Kidney glomerular epithelial cell (primary cell): ENCODE measurements at regions not wholly inside any gene's neighbourhood (a gene's known extent, or its start where the extent isn't known, plus 50 kb on each side); places are given as distances from the start of the nearest gene placed in this dataset.
"Not testable (repeated sequence)": the region's sequence is repeated elsewhere in the genome, so short reads cannot be mapped to it uniquely, and the experiment has no call there.

Experiments
- DNase-seq: peaks from one replicate; lab custom pipeline; 2025; lab: John Stamatoyannopoulos, UW

DNA sequence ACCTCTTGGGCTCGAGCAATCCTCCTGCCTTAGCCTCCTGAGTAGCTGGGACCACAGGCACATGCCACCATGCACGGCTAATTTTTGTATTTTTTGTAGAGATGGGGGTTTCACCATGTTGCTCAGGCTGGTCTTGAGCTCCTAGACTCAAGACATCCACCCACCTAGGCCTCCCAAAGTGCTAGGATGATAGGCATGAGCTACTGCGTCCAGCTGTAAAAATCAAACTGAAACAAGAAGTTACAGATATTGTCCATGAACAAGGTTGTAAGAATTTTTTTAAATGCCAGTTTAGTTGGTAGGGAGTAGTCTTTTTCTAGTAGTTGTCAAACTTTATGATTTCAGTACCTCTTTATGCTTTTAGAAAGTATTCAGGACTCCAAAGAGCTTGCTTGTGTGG lies 424.4 kb upstream of the PMFBP1 start:
- DNase-seq = no peak

DNA sequence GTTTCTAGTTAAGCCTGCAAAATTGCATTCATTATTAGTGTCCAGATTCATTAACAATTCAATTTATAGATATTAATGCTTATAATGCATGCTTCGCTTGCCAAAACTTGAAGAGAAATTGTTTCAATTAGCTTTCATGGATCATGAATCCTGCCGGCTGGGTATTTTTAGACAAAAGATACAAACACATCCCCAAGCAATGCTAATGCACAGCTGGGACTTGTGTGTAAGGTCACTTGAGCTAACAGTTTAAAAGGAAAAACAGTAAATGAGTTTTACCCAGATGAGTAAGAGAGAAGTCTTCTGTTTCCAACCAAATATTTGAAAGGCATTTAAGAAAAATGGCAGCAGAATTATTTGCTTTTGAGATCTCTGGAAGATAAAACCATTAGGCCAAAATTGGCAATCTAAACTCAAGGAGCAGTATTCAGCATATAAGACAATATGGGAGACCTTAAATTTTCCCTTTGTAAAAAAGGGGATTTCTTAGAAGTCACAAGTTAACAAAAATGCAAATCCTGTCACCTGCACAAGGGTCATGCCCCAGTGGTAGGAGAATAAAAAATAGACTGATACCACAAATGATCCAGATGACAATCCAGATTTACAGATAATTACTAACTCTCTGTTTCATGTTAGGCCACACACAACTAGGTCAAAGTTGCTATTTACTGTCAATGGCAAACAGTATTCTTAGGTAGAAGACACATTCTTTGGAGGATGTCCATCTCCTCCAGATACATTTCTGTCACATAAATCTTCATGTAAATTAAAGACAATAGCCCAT lies 418.4 kb upstream of the PMFBP1 start:
- DNase-seq = no peak

DNA sequence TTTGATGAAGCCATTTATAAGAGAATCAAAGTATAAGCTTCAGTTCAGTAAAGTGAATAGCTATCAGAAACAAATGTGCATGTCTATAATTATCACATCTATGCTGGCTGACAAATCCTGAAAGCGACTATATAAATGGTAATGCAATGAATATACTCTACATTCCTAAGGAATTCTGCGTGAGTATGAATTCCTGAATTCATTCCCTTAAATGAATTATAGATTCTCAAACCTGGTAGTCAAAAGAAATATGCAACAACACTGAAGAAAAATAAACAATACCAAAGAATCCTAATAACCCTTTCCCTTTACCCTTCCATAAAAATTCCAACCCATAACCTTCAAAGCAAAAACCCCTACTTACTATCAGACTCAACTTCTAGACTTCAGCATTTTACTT lies 416.6 kb upstream of the PMFBP1 start:
- no peak for DNase-seq

DNA sequence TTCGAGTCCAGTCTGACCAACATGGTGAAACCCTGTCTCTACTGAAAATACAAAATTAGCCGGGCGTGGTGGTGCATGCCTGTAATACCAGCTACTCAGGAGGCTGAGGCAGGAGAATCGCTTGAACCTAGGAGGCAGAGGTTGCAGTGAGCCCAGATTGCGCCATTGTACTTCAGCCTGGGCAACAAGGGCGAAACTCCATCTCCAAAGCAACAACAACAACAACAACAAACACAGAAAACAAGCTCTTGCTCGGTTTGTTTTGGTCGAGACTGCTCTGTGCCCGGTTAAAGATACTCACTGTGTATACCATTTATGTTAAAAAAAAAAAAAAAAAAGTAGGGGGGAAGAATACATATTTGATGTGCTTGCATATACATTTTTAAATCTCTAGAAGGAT lies 406.1 kb upstream of the PMFBP1 start:
- not testable (repeated sequence) for DNase-seq

DNA sequence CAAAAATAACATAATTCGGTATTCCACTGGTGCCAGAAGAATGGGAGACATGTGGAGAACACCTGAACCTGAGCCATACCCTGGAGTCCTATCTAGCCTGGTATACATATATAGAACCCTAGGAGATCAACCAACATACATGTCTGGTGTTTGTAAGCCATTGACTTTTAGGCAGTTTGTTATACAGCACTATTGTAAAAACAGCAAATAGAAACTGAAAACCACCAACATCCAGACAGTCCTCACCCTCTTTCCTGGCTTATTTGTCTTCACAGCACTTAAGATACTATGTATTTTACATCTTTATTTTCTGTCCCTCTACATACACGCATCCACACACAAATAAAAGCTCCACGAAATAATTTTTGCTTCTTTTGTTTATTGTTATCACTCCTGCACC lies 404.2 kb upstream of the PMFBP1 start:
- DNase-seq = no peak

DNA sequence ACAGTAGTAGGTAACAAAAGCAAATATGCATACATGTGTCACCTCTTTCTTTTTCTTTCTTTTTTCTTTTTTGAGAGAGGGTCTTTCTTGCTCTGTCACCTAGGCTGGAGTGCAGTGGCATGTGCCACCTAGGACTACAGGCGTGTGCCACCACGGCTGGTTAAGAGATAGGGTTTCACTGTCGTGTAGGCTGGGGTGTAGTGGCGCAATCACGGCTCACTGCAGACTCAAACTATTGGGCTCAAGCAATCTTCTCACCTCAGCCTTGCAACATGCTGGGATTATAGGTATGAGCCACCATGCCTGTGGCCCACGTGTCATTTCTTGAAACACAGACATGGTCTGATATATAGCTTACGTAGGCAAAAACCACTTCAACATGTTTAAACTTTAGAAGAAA lies 397.7 kb upstream of the PMFBP1 start:
- DNase-seq = no peak

DNA sequence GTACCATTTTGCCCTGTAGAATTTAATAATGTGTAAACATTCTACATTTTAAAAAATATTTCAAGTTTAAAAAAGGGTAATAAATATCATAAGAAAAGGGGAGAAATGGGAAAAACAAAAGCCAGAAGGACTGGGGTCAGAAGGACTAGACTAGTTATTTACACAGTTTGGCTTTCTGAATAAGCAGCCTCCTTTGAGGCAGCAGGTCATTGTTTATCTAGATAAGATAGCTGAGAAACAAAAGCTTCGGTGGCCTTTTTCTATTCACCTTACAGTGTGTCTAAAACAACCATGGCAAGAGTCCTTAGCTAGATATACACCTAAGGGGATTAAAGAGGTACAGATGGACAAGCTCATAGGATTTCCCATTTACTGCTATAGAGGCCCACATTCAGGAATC lies 396.5 kb upstream of the PMFBP1 start:
- no peak for DNase-seq

DNA sequence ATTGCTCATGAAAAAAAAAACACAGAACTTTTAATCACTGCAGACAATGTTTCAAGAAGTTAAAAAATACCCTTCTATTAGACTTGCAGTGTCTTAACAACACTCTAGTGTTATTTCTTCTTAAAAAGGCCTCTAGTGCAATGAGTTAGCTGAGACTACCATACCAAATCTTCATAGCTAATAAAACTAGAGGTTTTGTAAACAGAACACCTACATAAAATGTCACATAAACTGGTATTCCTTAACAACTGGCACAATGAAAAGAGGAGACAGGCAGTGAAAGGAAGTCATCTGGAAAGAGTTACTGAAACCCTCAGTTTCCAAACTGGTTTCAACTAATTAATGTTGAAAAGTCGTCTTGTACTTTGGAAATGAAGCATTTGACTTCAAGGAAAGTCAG lies 394.2 kb upstream of the PMFBP1 start:
- DNase-seq = no peak

DNA sequence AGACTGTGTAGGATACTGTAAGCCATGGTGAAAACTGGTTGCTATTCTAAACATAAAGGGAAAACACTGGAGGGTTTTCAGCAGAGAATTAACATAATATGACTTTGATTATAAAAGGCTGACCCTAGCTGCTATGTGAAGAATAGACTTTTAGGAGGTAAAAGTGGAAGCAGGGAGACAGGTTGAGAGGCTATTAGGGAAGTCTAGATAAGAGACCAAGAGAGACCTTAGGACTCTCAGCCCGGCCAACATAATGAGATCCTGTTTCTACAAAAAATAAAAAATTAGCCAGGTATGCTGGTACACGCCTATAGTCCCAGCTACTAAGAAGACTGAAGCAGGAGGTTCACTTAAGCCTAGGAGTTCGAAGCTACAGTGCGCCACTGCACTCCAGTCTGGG lies 393.2 kb upstream of the PMFBP1 start:
- no peak for DNase-seq

DNA sequence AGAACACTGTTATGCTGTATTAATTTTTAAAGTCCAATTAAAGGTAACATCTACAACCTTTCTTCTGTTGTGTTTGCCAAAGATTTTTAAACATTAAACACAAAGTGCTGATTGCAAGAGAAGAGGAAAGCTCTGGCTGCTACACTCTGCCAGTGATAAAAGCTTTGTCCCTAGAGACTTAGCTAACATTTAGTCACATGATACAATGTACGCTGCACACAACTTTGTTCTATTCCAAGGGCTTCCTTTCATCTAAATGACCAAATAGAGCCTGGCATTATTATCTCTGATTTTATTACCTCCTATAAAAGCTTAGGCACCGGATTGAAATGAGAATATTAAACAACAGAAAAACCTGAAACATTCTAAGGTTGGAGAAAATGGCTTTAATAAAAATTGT lies 388.7 kb upstream of the PMFBP1 start:
- no peak for DNase-seq

DNA sequence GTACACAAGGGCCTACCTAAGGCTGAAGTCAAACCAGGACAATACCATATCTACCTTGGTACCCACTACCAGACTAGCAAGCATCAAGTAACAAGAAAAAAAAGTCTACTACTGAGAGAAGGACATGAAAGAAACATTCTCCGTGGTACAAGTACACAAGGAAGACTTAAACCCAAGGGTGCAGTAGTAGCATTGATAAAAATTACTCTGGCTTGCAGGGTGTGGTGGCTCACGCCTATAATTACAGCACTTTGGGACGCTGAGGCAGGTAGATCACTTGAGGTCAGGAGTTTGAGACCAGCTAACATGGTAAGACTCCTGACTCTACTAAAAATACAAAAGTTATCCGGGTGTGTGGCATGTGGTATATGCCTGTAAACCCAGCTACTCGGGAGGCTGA lies 386.5 kb upstream of the PMFBP1 start:
- no peak for DNase-seq

DNA sequence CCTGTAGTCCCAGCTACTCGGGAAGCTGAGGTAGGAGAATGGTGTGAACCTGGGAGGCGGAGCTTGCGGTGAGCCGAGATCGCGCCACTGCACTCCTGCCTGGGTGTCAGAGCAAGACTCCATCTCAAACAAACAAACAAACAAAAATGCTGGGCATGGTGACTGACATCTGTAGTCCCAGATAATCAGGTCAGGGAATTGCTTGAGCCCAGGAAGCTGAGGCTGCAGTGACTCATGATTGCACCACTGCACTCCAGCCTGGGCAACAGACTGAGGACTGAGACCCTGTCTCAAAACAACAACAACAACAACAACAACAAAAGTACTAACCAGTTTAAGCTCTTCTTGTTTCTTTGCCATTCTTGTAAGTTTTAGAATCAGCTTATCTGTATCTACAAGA lies 383.0 kb upstream of the PMFBP1 start:
- no peak for DNase-seq

DNA sequence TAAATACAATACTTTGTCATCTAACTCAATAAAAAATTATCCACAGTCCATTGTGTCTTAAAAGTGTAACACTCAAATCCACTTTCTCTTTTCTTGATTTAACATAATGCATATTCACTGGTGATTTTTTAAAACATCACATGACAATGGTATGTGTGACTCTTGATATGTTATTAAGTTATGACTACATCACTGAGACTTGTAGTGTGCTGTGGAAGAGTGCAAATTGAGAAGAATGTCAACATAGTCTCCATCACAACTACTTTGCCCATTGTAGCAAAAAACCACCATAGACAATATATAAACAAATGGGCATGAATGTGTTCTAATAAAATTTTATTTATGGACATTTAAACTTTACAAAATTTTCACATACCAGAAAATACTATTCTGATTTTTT lies 380.7 kb upstream of the PMFBP1 start:
- DNase-seq = no peak

DNA sequence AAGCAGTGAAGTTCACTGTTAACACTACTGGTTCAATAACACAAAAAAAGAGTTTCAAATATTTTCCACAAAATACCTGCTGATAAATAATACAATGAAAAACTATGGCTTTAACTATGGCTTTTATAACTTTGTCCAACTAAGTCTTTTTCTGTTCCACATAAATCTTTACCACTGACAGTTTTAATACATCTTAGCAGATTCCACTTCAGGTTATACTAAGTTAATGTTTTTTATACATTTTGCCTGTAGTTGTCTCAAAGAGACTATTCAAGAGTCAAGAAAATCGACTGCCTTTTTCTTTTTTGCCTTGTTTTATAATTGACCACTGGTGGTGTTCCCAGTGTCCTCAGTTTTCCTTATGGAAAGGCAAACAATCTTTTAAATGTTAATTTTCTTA lies 379.7 kb upstream of the PMFBP1 start:
- no peak for DNase-seq

DNA sequence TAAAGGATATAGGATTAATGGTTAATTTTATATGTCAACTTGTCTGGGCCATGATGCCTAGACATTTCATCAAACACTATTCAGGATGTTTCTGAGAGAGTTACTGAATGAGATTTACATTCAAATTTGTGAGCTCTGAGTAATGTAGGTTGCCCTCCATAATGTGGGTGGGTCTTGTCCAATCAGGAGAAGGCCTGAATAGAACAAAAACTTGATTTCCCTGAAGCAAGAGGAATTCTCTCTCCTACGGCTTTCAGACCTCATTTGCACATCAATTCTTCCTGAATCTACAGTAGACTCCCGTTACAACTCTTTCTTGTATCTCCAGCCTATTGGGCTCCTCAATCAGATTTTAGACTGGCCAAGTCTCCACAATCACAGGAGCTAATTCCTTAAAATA lies 377.9 kb upstream of the PMFBP1 start:
- no peak for DNase-seq

DNA sequence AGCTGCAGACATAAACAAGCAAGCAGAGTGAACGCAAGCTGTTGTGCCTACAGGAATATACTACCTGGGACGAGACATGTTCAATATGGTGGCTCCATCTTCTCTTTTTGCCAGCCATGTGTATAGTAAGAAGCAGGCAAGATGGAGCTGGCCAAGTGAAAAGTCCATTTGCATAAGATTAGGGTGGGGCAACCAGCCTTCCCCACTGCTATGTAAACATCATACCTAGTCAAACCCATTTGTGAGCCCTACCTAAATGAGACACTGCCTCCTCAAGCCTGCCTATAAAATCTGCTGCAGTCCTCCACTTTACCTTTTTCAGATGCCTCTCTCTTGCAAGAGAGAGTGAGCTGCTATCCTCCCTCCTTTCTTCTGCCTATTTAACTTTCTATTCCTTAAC lies 370.1 kb upstream of the PMFBP1 start:
- DNase-seq = no peak

DNA sequence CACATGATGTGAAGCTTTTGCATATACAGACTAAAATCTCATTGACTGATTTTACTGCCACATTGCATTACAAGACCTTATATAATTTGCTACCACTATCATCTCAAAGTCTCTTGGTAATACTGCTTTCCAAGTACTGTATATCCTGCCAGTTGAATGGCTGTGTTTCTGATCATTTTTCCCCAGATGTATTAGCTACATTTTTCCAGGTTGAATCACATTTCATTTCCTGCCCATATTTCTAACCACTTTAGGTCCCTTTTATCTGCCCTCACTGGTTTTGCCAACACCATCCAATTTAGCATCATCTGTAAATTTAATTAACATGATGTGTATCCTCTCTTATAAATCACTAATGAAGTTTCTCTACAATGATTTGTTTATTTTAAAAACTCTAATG lies 365.7 kb upstream of the PMFBP1 start:
- no peak for DNase-seq

DNA sequence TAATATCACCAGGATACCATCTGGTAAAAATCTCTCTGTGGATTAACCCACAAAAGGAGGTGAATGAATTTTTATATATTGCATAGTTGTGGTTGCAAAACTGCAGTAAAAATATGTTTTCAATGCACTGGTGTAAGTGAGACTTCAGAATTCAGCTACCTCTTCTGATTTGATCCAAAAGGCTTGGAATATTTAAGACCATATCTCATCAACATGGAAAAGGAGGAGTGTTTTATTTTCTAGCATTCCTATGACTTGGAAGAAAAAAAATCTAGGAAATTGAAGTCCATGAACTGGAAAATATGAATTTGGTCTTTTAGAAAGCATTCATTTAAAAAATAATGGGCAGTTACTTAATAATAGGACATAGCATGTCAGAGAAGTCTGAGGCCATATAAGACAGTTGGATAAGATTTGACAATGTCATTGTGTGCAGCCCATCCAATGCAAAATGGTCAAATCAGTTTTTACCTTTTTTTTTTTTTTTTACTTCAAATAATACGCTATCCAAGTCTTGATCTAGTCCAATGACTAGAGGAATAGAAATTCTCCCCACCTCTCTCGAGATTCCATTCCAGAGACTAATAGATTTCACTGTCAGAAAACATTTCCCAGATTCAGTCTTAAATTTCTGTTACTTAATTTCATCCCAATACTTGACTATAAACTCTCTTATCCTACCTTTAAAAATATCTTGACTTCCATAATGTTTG lies 364.9 kb upstream of the PMFBP1 start:
- no peak for DNase-seq

DNA sequence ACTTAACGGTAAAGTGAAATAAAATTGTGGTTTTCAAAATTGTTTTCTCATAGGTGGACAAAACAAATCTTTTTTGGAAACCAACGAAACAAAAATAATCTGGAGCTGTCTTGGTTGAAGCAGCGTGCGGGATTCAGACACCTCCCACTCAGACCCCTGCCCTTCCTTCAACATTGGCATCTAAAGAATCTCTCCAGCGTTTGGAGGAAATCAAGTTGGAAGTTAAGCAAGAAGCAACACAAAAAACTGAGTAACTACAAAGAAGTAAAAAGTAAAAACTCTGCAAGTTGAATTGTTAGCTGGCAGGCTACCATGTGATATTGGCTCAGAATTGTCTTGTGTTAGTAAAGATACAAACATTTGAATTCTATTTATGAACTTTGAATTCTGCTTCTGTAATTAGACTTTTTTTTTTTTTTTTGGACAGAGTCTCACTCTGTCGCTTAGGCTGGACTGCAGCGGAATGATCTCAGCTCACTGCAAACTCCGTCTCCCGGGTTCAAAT lies 361.0 kb upstream of the PMFBP1 start:
- DNase-seq = no peak

DNA sequence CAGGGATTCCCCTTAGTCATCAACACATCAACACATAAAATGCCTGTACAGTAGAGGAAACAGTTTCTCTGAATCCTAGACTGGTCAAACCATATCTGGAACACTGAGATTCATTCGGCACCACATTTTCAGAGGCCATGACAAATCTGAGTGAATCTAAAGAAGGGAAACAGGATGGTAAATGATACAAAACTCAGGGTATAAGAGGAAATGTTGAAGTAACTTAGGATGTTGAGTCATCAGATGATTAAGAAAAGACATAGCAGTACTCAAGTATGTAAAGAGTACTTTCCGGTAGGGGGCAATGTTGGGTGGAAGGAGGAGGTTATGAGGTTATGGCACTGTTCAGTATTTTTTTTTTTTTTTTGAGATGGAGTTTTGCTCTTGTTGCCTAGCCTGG lies 358.5 kb upstream of the PMFBP1 start:
- no peak for DNase-seq

DNA sequence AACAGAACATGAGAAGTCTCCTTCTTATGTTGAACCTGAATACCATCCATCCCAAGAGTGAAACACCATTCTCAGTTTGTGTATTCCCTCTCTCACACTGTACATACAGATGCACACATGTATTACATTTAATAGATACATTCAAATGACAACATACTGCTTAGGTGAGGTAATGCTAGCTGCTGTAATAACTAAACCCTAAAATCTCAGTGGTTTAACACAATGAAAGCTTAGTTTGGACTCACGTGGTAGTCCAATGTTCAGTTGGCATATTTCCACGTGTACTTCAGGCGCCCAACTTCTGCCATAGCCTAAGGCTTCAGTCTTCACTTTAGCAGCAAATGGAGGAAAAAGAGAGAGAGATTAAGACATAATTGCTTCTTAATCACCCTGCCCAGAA lies 351.1 kb upstream of the PMFBP1 start:
- no peak for DNase-seq

DNA sequence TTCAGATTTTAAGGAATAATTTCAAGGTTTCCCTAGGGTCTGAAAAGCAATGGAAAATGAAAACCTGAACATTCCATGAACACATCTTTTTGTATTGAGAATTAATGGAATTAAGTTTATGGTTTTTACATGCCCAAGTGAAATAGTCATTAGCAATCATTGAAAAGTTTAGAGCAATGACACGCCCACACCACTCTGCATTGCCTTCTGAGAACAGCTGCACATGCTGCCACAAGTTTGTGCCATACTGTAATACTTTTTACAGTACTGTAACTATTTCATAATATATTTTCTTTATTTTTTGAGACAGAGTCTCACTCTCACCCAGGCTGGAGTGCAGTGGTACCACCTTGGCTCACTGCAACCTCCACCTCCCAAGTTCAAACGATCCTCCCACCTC lies 345.2 kb upstream of the PMFBP1 start:
- DNase-seq = no peak

DNA sequence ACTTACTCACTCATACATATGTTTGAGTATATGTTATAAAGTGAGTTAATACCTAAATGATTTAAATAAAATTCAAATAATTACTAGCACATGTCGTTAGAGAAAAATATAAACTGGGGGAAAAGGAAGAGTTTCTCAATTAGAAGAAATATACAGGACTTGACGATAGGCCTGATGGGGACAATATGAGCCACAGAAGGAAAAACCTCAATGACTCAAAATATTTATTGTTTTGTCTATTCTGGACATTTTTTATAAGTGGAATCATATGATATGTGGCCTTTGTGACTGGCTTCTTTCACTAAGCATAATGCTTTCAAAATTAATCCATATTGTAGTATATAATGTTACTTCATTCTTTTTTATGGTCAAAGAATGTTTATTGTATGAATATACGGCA lies 339.2 kb upstream of the PMFBP1 start:
- no peak for DNase-seq

DNA sequence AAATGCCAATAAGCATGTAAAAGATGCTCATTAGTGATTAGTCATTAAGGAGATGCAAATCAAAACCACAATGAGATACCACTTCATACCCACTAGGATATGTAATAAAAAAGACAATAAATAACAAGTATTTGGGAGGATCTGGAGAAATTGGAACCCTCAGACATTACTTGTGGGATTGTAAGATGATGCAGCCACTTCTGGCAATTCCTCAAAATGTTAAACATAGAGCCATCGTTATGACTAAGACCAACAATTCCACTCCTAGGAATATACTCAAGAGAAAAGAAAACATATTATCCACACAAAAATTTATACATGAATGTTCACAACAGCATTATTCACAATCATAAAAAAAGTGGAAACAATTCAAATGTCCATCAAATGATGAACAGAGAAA lies 336.2 kb upstream of the PMFBP1 start:
- no peak for DNase-seq
